ENCODE measurements at regions not wholly inside any gene's neighbourhood (a gene's known extent, or its start where the extent isn't known, plus 50 kb on each side); places are given as distances from the start of the nearest gene placed in this dataset.

DNA sequence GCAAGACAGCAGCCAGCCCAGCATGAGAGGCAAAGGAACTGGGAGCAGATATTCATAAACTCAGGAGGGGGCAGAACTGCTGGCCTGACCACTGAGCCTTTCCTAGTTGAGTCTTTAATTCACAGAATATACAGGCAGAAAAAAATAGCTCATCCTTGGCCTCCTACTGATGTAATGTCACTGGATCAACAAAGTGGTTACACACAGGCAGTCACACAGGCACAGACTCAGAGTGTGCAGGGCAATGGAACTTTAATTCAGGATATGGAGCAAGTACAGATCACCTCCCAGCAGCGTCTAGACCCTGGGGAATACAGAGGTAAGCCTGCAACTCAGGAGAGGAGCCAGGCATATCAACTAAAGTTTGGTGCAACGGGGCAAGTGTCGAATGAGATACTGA is 75.4 kb downstream of the TNP1 start:
- no peaks in the 10 kb centered on the region for H3K36me3 Mint-ChIP-seq

DNA sequence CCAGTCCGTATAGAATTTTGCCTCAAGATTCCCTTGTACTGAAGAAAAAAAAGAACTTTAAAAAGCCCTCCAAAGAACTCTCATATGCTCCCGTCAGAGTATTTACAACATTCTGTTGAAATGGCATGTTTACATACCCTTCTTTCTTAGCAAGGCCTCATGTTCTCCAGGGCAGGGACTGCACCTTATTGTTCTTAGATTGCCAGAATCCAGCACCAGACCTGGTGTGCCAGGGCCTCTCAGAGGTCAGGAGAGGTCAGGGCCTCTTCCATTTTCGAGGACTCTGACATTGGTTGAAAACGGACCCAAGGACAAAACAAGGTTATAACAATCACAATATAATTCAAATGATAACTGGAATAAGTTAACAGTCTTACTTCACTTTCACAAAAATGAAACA is 78.2 kb downstream of the TNP1 start:
- no peaks in the 10 kb centered on the region for H3K27me3 ChIP-seq (ENCODE audit: control insufficient read depth in 2 of 2, insufficient read depth in 2 of 2, low read length in 2 of 2)
- H3K9me3 Mint-ChIP-seq = peaks cover 0 to 6% (median 0%) of the 10 kb centered on the region in 7 donors
- intact Hi-C loops (cut with micrococcal nuclease) = no loop called here
- H3K4me1 Mint-ChIP-seq = no peaks in the 10 kb centered on the region
- H3K79me2 ChIP-seq (ENCODE audit: insufficient read depth, low read length) = no peaks in the 10 kb centered on the region
- H4K20me1 ChIP-seq (ENCODE audit: insufficient read depth, low read length) = no peaks in the 10 kb centered on the region
- no peak overlapping the region for H3K27ac ChIP-seq (ENCODE audit: low read depth in 1 of 2, low read length in 2 of 2)
- DNase-seq = no peak
- TF ChIP-seq, protein P1, sequence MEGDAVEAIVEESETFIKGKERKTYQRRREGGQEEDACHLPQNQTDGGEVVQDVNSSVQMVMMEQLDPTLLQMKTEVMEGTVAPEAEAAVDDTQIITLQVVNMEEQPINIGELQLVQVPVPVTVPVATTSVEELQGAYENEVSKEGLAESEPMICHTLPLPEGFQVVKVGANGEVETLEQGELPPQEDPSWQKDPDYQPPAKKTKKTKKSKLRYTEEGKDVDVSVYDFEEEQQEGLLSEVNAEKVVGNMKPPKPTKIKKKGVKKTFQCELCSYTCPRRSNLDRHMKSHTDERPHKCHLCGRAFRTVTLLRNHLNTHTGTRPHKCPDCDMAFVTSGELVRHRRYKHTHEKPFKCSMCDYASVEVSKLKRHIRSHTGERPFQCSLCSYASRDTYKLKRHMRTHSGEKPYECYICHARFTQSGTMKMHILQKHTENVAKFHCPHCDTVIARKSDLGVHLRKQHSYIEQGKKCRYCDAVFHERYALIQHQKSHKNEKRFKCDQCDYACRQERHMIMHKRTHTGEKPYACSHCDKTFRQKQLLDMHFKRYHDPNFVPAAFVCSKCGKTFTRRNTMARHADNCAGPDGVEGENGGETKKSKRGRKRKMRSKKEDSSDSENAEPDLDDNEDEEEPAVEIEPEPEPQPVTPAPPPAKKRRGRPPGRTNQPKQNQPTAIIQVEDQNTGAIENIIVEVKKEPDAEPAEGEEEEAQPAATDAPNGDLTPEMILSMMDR (IDR thresholded peaks at IDR 0.05) = no peak
- H3K4me3 ChIP-seq (replicated peaks in 1 of 3; ENCODE audit: low read depth in 2 of 3, low read length in 3 of 3) = no peak overlapping the region
- peak overlapping the region in 1 of 7 donors; percentile 40 for H3K27ac Mint-ChIP-seq
- no peak overlapping the region for H3K4me3 Mint-ChIP-seq
- no peak overlapping the region for H2AFZ ChIP-seq (ENCODE audit: insufficient read depth, low read depth, low read length, poor library complexity, severe bottlenecking)
- H3K4me2 ChIP-seq (replicated peaks; ENCODE audit: extremely low read depth, low read length, poor library complexity, severe bottlenecking) = no peak overlapping the region
- H3K9ac ChIP-seq (ENCODE audit: insufficient read depth, low read length, poor library complexity, severe bottlenecking) = no peak overlapping the region
- no peaks in the 10 kb centered on the region for H3K4me1 ChIP-seq (ENCODE audit: control insufficient read depth in 1 of 2, insufficient read depth in 2 of 2, low read length in 2 of 2)
- no peaks in the 10 kb centered on the region for H3K9me3 ChIP-seq (replicated peaks in 1 of 2; ENCODE audit: control insufficient read depth in 1 of 2, insufficient read depth in 1 of 2, low read length in 2 of 2)
- H3K27me3 Mint-ChIP-seq (ENCODE audit: low read depth in 3 of 3) = peaks cover 0 to 5% (median 3%) of the 10 kb centered on the region in 3 donors
- H3K36me3 ChIP-seq (replicated peaks in 1 of 2; ENCODE audit: control insufficient read depth in 1 of 2, insufficient read depth in 2 of 2, low read length in 2 of 2) = no peaks in the 10 kb centered on the region
- 83% methylated on average over 2 of the region's 4 CpGs for WGBS (ENCODE audit: insufficient coverage)
- H3K36me3 Mint-ChIP-seq = no peaks in the 10 kb centered on the region

More for the DNA sequence above, 75.4 kb downstream of the TNP1 start:
- TF ChIP-seq, protein P1 (IDR thresholded peaks at IDR 0.05) = no peak
- Histone ChIP-seq H3K9me3 (replicated peaks in 1 of 2; ENCODE audit: control insufficient read depth in 1 of 2, insufficient read depth in 1 of 2, low read length in 2 of 2) (no peaks in the 10 kb centered on the region), H4K20me1 (ENCODE audit: insufficient read depth, low read length) (no peaks in the 10 kb centered on the region), H3K27me3 (ENCODE audit: control insufficient read depth in 2 of 2, insufficient read depth in 2 of 2, low read length in 2 of 2) (no peaks in the 10 kb centered on the region), H2AFZ (ENCODE audit: insufficient read depth, low read depth, low read length, poor library complexity, severe bottlenecking) (no peak overlapping the region), H3K36me3 (replicated peaks in 1 of 2; ENCODE audit: control insufficient read depth in 1 of 2, insufficient read depth in 2 of 2, low read length in 2 of 2) (no peaks in the 10 kb centered on the region), H3K79me2 (ENCODE audit: insufficient read depth, low read length) (no peaks in the 10 kb centered on the region), H3K4me2 (replicated peaks; ENCODE audit: extremely low read depth, low read length, poor library complexity, severe bottlenecking) (no peak overlapping the region), H3K4me3 (replicated peaks in 1 of 3; ENCODE audit: low read depth in 2 of 3, low read length in 3 of 3) (no peak overlapping the region), H3K9ac (ENCODE audit: insufficient read depth, low read length, poor library complexity, severe bottlenecking) (no peak overlapping the region), H3K27ac (ENCODE audit: low read depth in 1 of 2, low read length in 2 of 2) (no peak overlapping the region), H3K4me1 (ENCODE audit: control insufficient read depth in 1 of 2, insufficient read depth in 2 of 2, low read length in 2 of 2) (no peaks in the 10 kb centered on the region)
- Mint-ChIP-seq H3K9me3 (peaks cover 0 to 6% (median 1%) of the 10 kb centered on the region in 7 donors), H3K4me1 (no peaks in the 10 kb centered on the region), H3K27me3 (ENCODE audit: low read depth in 3 of 3) (peaks cover 0 to 5% (median 3%) of the 10 kb centered on the region in 3 donors), H3K4me3 (no peak overlapping the region), H3K27ac (no peak overlapping the region)
- DNase-seq = no peak
- WGBS (ENCODE audit: insufficient coverage) = 93% methylated on average over 3 of the region's 3 CpGs
- intact Hi-C loops (cut with micrococcal nuclease) = no loop called here

All from CD14-positive monocyte (primary cell).